NCI-H2171 (cell line): ENCODE measurements at regions not wholly inside any gene's neighbourhood (a gene's known extent, or its start where the extent isn't known, plus 50 kb on each side); places are given as distances from the start of the nearest gene placed in this dataset.

ENCODE experiments used
- DNase-seq: peaks from one replicate; lab custom pipeline; 2025; lab: John Stamatoyannopoulos, UW

- no peak for DNase-seq
Measured at GRCh38 chr4:15339737-15340136, 88.1 kb upstream of the C1QTNF7 start.

DNA sequence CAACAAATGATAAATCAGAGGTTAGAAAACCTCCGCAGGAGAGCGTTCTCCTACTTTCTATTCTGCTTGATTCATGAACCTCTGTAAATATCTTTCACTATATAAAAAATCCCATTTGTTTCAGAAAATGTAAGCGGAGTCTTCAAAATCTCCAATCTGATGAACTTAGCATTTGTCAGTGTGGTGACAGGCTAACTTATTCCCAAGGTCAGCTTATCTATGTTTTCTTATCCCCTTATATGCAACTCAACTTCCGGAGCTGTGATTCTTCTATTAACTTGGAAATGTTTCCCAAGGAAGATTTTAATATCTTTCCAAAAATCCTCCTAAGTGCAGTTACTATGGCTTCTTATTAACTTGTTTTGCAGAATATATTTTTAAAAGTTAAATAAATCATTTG is 87.5 kb upstream of the C1QTNF7 start:
- no peak for DNase-seq

DNA sequence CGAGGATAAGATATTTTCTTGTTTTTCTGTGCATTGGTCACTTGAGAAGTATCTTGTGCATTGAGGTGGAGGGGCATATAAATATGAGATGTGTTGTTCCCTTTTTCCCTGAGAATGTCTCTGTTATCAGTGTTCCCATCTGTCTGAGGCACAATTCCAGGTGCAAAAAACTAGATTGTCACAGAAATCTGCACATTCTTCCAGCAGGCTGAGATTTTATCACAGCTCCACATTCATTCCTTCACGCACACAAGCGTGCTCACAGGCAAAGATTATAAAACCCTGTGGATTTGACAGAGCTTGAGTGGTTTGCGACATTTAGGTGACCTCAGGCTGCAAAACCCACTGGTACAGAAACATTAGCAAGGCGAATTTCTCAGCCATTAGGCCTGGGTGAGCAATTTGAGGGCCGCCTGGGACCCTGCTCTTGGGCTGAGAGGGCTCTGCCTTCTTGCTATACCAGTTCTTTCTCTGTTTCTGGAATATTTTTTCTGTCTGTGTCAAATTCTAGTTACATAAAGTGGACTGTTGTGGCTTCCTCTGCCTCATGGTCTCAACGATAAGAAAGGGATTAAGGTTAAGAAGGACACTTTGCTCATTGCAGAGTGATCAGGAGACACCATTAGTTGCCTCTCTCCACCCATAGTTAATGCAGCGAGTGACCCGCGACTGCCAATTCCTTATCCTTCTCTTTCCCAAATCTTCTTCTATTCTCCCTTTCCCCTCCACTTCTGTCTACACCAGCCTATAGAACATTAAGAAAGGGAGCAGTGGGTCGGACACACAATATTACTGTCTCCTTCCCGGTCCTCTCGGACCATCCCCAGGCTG is 86.7 kb upstream of the C1QTNF7 start:
- DNase-seq: no peak

DNA sequence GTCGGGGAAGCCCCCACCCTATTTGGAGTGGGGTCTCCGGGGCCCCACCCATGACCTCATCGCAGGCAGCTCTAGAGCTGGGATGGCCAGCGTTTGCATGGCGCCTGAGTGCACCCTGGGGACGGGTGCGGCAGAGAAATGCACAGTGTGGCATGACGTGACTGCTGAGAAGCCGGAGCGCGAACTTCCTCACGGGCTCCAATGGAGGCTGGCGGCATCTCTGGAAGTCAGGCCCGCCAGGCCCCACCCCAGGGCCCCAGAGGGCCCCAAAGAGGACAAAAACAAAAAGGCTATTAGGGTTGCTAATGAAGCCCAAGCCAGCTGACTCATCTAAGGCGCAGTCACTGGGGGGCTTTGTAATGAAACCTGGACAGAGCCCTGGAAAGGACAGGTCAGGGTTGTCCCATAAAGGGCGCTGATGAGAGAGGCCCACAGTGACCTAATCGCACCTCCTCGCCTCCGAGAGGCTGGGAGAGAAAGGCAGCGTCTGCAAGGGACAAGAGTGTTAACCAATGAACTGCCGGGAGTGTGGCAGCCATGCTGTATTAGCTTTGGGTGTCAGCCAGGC is 86.0 kb upstream of the C1QTNF7 start:
- DNase-seq: no peak

- DNase-seq: no peak
Measured at GRCh38 chr4:15343000-15343399, 84.8 kb upstream of the C1QTNF7 start.

DNA sequence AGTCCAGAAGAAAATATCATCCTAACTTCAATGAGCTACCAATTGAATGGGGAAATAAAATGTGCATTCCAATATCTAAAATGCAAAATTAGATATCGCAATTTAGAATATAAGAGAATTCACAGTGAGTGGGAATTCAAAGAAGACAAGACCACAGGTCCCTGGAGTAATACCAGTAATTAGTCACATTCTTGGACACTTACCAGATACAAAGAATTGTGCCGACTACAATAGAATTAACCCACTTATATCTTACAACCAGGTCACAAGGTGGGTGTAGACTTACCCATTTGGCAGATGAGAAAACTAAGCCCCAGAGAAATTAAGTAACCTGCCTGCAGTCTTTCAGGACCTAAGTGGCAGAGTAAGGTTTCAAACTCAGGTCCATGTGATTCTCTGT is 84.3 kb upstream of the C1QTNF7 start:
- DNase-seq: no peak

- no peak for DNase-seq
Measured at GRCh38 chr4:15344041-15344440, 83.8 kb upstream of the C1QTNF7 start.

GRCh38 chr4:15345134-15345533 is 82.7 kb upstream of the C1QTNF7 start:
- no peak for DNase-seq

DNA sequence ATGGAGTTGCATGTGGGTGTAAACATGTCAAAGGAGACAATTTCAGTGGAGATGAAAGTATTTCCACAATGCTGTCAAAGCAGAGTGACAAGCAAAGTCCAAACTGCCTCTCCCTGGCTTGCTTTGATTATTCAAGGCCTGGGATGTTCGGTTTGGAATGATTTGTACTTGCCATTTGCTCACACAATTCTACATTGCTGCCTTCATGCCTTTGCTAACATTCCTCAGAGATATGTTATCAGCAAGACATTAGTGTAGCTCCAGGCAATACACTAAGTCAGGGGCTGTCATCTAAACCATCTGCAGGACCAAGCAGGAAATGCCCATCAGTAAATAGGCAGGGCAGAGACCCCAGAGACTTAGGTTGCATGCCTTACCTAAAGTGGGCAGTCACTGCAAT is 79.6 kb upstream of the C1QTNF7 start:
- DNase-seq: no peak

DNA sequence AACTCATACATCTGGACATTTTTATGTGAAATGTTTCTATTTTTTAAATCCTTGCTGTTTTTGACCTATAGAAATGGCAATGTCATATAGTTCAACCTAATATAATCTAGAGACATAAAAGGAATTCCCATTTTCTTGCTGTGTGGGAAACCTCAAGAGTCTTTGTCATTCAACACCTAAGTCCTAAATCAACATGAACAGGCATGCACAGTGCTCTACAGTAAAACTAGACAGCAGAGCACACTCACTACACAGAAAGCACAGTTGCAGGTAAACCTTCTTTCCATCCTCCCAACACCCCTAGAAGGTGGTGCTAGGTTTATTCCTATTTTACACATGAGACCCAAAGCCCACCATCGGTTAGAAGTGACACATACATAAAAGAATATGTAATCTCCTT is 79.1 kb upstream of the C1QTNF7 start:
- DNase-seq: no peak

- no peak for DNase-seq
Measured at GRCh38 chr4:15349531-15349935, 78.3 kb upstream of the C1QTNF7 start.

GRCh38 chr4:15349965-15350364 is 77.9 kb upstream of the C1QTNF7 start:
- DNase-seq: no peak

DNA sequence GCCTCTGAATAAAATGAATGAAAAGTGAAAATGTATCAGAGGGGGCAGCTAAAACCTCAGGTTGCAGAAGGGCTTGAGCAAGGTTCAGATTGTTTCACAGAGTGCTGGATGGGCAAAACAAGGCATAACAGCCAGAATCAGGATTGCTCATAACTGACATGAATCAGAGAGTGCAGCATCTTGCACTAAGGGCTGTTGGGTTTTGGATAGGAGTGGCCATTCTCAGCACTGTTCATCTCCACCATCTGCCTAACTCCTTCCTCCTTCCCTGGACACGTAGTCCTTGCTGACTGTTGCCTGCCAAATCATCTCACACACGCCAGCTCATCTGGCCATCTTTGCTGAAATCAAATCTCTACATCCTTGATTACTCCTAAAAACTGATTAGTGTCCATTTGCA is 75.3 kb upstream of the C1QTNF7 start:
- no peak for DNase-seq

- DNase-seq: no peak
Measured at GRCh38 chr4:15353207-15353606, 74.6 kb upstream of the C1QTNF7 start.

DNA sequence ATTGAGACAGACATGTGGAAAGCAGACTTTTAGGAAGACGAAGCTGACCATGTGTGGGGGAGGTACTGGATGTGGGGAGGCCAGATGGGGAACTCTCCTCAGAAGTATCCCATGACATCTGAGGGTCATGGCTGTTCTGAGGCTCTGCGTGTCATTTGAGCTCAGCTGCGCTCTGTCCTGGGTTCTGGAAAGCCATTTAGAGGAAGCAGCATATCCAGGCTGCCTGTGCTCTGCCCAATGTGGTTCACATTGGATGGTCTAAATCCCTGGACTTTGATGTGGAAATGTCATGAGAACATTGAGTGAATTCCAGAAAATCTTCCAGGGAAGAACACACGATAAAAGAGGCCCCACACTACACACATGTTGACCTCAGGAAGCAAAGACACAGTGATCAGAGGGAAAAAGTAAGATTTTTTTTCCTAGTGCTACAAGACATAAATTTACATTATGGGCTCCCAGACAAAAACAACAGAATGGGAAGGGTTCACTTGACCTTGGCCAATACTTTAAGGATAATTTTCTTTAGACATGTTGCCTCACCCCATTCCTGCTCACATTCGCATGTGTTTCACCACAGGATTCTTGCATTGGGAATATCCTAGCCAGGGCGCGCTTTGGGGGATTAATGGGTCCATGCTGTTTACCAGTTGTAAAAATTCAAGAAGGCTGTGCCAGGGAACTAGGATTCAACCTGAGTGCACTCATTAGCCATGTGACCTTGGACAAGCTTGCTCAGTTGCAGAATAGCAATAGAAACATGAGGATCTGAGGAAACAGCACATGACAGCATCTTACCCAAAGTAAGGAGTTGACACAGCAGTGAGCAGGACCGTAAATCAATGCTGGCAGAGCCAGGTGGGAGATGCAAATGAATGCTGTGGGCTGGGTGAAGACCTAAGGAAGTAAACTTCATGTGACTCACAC is 73.2 kb upstream of the C1QTNF7 start:
- no peak for DNase-seq

DNA sequence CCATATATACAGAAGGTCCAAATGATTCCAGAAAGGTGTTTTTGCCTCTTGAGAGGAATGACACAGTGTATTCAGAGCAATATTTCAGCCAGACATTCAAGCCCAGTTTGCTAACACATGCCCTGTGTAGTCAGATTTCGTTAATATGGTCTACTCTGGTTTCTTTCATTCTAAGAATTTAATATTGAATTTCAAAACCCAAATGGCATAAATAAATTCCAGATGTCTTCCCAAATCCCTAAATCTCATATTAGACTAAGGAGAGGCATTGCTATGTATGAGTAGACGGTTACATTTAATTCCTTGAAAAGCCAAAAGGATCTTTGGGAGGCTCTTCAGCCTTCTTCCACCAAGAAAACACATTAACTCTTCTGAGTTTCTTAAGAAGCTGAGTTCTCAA is 66.3 kb upstream of the C1QTNF7 start:
- no peak for DNase-seq

- DNase-seq: no peak
Measured at GRCh38 chr4:15362541-15362940, 65.3 kb upstream of the C1QTNF7 start.

- DNase-seq: no peak
Measured at GRCh38 chr4:15364183-15364582, 63.6 kb upstream of the C1QTNF7 start.

DNA sequence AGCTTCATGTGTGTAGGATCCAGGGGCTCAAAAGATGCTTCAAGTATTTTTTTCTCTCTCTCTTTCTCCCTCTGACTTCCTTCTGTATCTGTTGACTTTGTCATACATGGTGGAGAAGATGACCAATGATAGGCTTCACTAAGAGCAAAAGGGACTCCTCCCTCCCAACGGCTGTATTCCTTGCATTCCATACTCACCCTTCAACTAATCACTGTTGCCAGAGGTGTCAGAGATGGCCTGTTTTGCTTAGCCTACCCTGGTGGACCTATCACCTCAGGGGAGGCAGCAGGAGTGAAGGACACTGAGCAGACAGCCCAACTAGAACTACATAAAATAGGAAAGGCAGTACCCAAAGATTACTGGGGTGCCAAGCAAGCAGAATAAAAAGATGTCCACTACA is 62.2 kb upstream of the C1QTNF7 start:
- no peak for DNase-seq

GRCh38 chr4:15366721-15367120 is 61.1 kb upstream of the C1QTNF7 start:
- no peak for DNase-seq

GRCh38 chr4:15368856-15369255 is 59.0 kb upstream of the C1QTNF7 start:
- DNase-seq: no peak

GRCh38 chr4:15370296-15370695 is 57.5 kb upstream of the C1QTNF7 start:
- DNase-seq: no peak

DNA sequence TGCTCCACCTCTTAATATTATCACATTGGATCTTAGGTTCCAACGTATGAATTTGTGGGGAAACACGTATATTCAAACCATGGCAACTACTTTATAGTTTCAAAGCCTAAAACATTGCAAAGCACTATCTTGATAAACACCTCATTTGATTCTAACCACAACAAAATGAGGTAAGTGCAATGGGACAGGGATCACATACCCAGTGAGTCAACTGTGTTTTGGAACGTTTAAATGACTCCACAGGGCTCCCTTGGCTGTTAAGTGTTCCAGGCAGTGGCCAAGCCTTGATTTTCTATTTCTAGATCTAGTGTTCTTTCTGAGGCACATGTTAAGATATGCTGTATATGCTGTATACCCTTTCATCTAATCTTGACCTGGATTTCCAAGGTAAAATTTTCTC is 54.5 kb upstream of the C1QTNF7 start:
- no peak for DNase-seq
